ENCODE measurements at regions not wholly inside any gene's neighbourhood (a gene's known extent, or its start where the extent isn't known, plus 50 kb on each side); places are given as distances from the start of the nearest gene placed in this dataset.

DNA sequence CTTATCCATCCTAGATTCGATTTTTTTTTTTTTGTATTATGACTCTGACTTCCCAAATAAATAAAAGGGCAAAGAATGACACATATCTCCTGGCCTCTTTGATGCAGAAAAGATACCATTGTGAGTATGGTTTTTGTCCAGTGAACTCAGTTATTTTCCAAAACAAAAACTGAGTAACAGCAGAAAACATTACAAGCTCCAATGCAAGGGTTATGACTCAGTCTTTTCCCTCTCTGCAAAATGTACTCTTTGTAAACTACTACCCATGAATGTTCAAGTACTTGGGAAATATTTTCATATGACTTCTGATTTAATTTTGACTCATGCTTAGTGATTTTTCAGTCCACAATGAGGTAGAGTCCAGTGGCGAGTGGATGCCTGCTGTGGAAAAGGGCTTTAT is 355.3 kb downstream of the RNF144B start:
- intact Hi-C loops (cut with DNase I): no loop called here
- no peak for DNase-seq (ENCODE audit: low spot score)

GRCh38 chr6:18746727-18747126 is 359.6 kb downstream of the RNF144B start:
- no peak for DNase-seq (ENCODE audit: low spot score)
- intact Hi-C loops (cut with DNase I): no loop called here

GRCh38 chr6:18748314-18748713 is 361.2 kb downstream of the RNF144B start:
- DNase-seq (ENCODE audit: low spot score): no peak
- intact Hi-C loops (cut with DNase I): no loop called here

DNA sequence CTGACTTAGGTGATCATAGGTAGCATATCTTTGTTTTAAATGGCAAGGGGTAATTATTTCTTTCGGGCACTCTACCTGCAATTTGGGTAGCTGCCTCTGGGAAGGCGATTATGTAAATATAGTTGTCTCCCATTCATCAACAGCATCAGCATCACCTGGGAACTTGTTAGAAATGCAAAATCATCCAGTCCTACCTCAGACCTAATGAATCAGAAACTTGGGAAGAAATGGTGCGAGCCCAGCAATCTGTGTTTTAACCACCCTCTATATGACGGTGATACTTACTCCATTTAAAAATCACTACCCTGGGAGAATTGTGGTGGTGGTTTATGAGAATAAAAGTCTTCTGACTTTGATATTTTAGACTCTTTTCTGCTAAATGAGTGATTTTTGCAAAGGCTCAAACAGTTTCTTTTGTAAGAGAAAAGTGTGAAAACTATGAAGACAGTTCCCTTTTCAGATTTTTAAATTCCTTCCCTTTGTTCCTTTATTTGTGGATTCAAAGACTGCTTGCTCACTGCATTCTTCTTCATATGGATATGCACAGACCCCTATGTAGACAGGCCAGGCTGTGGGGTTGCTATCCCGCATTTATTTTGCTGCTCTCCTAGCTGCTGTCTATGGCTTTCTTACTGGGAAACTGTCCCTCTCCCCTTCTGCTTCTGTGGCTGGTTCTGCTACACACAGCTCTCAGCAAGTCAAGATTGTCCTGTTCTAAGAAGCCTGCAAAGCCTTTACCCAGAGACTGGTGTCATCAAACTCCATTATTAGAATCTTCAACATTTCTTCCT is 365.3 kb downstream of the RNF144B start:
- intact Hi-C loops (cut with DNase I): no loop called here

GRCh38 chr6:18753076-18753475 is 365.9 kb downstream of the RNF144B start:
- intact Hi-C loops (cut with DNase I): no loop called here
- no peak for DNase-seq (ENCODE audit: low spot score)

More for the DNA sequence above, 365.3 kb downstream of the RNF144B start:
- no peak for DNase-seq (ENCODE audit: low spot score)

- intact Hi-C loops (cut with DNase I): no loop called here
- DNase-seq (ENCODE audit: low spot score): no peak
Observed at GRCh38 chr6:18763086-18763485, 375.9 kb downstream of the RNF144B start.

DNA sequence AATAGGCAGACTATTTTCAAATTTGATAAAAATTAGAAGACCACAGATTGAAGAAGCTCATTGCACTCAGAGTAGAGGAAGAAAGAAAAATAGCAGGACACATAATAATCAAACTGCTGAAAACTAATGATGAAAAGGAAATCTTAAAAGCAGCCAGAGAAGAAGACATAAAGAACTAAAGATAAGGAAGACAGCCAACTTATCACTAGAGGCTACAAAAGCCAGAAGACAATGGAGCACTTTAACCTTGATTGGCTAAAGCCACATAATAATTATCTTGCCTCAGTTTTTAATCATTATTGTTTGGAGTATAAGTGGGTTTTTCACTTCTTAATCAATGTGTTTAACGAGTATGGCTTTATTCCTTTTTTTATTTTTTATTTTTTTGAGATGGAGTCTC is 397.6 kb downstream of the RNF144B start:
- intact Hi-C loops (cut with DNase I): no loop called here
- DNase-seq (ENCODE audit: low spot score): no peak

DNA sequence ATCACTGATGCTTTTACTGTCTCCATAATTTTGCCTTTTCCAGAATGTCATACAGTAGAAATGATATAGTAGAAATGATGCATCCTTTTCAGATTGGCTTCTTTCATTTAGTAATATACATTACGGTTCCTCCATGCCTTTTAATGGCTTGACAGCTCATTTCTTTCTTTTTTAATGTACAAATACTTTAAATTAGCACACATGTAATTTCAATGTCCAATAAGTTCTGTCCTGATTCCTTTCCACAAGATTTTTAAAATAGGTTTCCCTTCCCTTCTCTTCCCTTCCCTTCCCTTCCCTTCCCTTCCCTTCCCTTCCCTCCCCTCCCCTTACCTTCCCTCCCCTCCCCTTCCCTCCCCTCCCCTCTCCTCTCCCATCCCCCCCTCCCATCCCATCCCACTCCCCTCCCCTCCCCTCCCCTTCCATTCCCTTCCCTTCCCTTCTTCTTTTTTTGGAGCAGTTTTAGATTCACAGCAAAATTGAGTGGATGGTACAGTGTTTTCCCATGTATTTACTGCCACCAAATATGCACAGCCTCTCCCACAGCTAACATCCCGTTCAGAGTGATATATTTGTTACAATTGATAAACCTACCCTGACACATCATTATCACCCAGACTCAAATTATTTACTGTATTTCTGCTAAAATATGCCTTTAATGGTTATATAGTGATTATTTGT is 398.8 kb downstream of the RNF144B start:
- intact Hi-C loops (cut with DNase I): no loop called here
- DNase-seq (ENCODE audit: low spot score): no peak

GRCh38 chr6:18792866-18793265 is 405.7 kb downstream of the RNF144B start:
- no peak for DNase-seq (ENCODE audit: low spot score)
- intact Hi-C loops (cut with DNase I): no loop called here

GRCh38 chr6:18795726-18796125 is 408.6 kb downstream of the RNF144B start:
- intact Hi-C loops (cut with DNase I): no loop called here

GRCh38 chr6:18820725-18821124 is 433.6 kb downstream of the RNF144B start:
- DNase-seq (ENCODE audit: low spot score): no peak
- intact Hi-C loops (cut with DNase I): no loop called here

More at GRCh38 chr6:18795726-18796125, 408.6 kb downstream of the RNF144B start:
- DNase-seq (ENCODE audit: low spot score): no peak

DNA sequence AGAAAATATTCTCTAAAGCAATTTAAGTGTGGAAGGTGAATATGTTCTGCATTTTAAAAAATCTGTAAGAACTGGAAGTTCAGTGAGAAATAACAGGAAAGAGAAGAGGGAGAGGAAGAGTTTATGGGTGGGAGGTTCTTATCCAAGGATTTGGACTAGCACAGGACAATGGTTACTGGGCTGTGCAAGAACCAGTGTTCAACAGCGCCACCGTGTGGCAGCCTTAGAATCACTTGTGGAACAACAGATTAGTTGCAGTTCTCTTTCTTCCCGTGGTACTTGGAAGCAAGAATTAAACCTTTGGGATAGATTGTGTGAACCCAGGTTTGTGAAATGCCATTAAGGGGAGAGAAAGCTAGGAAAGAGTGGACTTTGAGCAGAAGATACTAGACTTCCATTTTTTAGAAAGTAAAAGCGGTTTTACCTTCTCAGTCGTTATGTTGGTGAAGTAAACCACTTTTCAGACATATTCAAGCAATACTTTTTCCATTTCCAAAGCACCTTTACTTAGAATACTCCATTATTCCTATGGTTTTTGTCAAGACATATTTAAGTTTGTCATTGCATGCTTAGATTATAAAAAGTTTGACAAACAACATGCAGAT is 436.7 kb downstream of the RNF144B start:
- DNase-seq (ENCODE audit: low spot score): no peak
- intact Hi-C loops (cut with DNase I): no loop called here

DNA sequence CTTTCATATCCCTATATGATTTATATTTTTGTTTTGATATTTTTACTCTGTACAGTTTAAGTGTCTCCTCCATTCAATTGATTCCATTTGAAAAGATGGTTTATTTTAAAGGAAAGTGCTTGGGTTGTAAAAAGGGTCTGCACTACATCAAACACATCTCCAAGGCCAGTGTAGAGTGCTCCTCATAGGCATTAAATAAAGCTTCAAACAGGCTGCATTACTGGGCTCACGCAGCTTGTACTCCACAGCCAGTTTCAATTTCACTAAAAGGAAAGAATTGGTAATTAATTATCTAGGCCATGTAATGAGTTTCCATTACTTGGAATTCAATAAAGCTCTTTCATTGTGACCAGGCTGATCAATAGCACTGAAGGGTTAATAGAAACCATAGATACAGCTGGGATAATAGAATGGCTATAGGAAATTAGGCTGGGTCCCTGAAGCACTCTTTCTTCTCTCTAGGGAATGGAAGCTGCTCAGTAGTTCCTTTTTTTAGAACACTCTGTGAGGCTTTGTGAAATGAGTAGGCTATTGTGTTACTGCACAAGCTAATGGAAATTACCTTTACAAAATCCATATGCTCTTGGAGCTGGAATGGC is 442.2 kb downstream of the RNF144B start:
- intact Hi-C loops (cut with DNase I): no loop called here
- no peak for DNase-seq (ENCODE audit: low spot score)

DNA sequence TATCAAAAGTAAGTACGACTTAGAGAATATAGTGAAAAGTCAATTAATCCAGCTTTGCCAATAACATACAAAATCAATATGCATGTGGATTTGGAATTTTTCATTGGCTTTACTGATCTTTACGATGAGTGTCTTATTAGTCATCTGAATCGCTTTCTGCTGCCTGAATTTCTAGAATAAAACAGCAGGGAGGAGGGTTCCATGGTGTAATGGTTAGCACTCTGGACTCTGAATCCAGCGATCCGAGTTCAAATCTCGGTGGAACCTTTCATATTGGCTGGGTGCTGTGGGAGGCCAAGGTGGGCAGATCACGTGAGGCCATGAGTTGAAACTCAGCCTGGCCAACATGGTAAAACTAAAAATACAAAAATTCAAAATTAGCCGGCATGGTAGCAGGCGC is 448.8 kb downstream of the RNF144B start:
- intact Hi-C loops (cut with DNase I): no loop called here
- no peak for DNase-seq (ENCODE audit: low spot score)

DNA sequence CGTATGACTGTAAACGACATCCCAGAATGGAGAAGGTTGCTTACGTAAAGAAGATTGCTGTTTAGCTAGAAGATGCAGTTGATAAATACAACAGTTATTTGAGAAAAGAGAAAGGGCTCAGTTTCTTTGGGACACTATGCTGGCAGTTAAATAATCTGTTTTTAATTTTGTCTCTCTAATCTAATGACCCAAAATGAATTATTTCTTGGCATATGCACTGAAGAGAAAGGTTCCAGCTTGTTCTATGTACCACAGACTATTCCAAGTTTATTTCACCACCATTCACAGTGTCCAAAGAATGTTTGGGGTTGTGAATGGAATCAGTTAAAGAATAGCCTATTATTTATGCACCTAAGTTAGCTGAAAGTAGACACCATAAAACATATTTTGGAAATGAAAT is 449.9 kb downstream of the RNF144B start:
- DNase-seq (ENCODE audit: low spot score): no peak
- intact Hi-C loops (cut with DNase I): no loop called here

DNA sequence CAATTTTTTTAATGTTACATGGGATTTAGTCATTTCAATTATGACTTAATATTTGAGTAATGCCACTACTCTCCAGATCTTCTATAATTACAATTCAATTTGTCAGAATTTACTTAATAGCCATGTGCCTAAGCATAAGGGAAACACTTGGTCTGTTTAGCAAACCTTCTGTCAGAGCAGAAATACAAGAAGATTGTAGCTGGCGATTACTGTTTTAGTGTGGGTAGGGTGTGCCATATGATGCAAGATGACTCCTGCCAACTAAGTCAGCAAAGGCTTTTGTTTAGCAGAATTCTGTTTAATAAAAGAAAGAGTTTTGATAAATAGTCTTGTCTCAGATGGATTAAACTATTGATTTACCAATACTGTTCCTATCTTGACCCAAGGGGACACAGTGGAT is 455.4 kb downstream of the RNF144B start:
- DNase-seq (ENCODE audit: low spot score): no peak
- intact Hi-C loops (cut with DNase I): no loop called here

DNA sequence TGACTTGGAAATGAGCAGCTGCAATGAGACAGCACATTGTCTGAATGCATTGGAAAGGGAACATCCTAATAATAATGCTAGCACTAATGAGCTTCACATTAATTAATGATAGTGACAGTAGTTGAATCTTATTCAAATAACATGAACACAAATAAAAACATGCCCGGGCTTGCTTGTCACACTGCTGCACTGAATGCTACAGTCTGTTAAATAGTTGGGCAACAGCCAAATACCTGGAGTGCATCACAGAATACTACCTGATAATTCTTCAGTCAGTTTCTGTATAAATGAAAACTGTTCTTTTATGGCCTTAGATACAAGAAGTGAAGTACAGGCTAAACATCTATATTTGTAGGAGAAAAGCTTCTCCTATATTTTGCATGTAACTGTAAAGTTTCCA is 458.7 kb downstream of the RNF144B start:
- DNase-seq (ENCODE audit: low spot score): no peak
- intact Hi-C loops (cut with DNase I): no loop called here

GRCh38 chr6:18846327-18846726 is 459.2 kb downstream of the RNF144B start:
- intact Hi-C loops (cut with DNase I): no loop called here
- DNase-seq (ENCODE audit: low spot score): no peak

- intact Hi-C loops (cut with DNase I): no loop called here
Observed at GRCh38 chr6:18861204-18861603, 474.1 kb downstream of the RNF144B start.

DNA sequence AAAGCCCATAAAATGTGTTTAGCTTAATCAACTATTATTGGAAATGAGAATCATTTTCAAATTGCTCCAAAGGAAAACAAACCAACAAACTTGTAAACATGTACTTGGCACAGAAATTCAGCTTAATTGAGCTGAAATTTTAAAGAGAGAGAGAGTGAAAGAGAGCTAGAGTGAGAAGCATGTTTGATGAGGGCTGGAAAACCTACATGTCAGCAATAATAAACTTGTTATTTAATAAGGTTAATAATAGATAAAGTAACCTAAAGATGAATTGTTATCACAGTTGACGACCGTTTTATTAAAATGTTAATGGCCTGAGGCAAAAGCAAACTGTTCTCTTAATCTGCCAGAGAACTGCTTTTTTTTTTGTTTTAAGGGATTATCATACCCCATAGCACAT is 496.1 kb downstream of the RNF144B start:
- intact Hi-C loops (cut with DNase I): no loop called here
- no peak for DNase-seq (ENCODE audit: low spot score)

More at GRCh38 chr6:18861204-18861603, 474.1 kb downstream of the RNF144B start:
- no peak for DNase-seq (ENCODE audit: low spot score)
